Progenitor cell of endocrine pancreas (in vitro differentiated cells): ENCODE measurements at regions not wholly inside any gene's neighbourhood (a gene's known extent, or its start where the extent isn't known, plus 50 kb on each side); places are given as distances from the start of the nearest gene placed in this dataset.

ENCODE experiments used
- DNase-seq: peaks from one replicate; pipeline ENCODE4 v3.0.0; 2021; ENCODE audit warnings: low spot score; ENCODE audit not compliant: unreplicated experiment
- H3K27ac Mint-ChIP-seq: 2 replicates; pipeline ENCODE4 v1.8.0; 2021; ENCODE audit warnings: mild to moderate bottlenecking, moderate library complexity, mixed read lengths
- H3K27me3 Mint-ChIP-seq: 2 replicates; pipeline ENCODE4 v1.8.0; 2021; ENCODE audit warnings: mixed read lengths
- H3K36me3 Mint-ChIP-seq: 2 replicates; pipeline ENCODE4 v1.8.0; 2022; ENCODE audit warnings: mixed read lengths; ENCODE audit not compliant: insufficient read depth
- H3K4me1 Mint-ChIP-seq: 2 replicates; pipeline ENCODE4 v1.8.0; 2021; ENCODE audit warnings: low read depth, mixed read lengths
- H3K4me3 Mint-ChIP-seq: 2 replicates; pipeline ENCODE4 v1.8.0; 2021; ENCODE audit warnings: low read depth, mild to moderate bottlenecking, moderate library complexity, mixed read lengths
- H3K9me3 Mint-ChIP-seq: 2 replicates; pipeline ENCODE4 v1.8.0; 2021; ENCODE audit warnings: low read depth, mixed read lengths
- TF ChIP-seq, protein P1 (sequence below): fragments of 200-600 bp; sonication (generic); IDR thresholded peaks from one replicate; pipeline ENCODE4 v1.5.0; 2021; ENCODE audit warnings: antibody characterized with exemption, mild to moderate bottlenecking; ENCODE audit not compliant: unreplicated experiment

DNA sequence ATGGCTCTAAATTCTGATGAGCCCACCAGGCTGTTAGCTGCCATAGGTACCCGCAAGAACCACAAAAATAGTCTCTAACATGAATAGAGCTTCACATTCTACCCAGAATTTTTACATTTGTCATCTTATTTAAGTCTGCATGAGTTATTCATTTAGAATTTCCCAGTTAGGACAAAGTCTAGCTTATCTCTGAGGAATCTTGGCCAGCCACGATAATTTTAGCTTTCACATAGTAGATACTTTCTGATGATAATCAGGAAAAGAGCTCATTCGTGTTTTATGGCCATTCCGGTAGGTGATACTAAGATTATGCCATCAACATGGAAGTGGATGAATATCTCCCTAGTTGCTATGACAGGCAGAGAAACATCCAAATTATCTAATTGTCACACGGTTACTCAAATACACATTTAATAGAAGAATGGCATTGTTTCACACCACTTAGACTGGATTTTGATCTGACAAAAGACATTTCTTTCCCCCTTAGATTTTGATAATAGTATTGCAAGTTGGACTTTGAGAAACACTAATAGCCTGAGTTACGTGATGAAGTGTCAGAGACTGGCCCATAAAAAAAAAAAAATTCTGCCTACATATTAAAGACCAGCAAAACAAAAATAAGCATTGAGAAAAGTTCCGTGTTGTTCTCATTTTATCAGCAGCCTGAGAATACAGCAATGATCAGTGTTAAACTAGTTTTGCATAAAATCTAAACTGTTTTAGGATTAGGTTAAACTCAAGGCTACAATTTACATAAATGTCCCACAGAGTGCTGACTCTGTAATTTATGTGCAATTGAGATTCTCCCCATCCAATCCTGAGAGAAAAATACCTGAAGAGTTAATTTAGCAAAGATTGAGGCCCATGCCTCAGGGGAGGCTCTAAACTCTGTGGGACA is 397.5 kb upstream of the ARID1B start:
- TF ChIP-seq, protein P1, sequence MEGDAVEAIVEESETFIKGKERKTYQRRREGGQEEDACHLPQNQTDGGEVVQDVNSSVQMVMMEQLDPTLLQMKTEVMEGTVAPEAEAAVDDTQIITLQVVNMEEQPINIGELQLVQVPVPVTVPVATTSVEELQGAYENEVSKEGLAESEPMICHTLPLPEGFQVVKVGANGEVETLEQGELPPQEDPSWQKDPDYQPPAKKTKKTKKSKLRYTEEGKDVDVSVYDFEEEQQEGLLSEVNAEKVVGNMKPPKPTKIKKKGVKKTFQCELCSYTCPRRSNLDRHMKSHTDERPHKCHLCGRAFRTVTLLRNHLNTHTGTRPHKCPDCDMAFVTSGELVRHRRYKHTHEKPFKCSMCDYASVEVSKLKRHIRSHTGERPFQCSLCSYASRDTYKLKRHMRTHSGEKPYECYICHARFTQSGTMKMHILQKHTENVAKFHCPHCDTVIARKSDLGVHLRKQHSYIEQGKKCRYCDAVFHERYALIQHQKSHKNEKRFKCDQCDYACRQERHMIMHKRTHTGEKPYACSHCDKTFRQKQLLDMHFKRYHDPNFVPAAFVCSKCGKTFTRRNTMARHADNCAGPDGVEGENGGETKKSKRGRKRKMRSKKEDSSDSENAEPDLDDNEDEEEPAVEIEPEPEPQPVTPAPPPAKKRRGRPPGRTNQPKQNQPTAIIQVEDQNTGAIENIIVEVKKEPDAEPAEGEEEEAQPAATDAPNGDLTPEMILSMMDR: no peak
- Mint-ChIP-seq H3K9me3 (no peaks in the 10 kb centered on the region), H3K27ac (no peak overlapping the region), H3K36me3 (no peaks in the 10 kb centered on the region), H3K4me1 (no peaks in the 10 kb centered on the region), H3K27me3 (no peaks in the 10 kb centered on the region), H3K4me3 (no peak overlapping the region)
- no peak for DNase-seq

DNA sequence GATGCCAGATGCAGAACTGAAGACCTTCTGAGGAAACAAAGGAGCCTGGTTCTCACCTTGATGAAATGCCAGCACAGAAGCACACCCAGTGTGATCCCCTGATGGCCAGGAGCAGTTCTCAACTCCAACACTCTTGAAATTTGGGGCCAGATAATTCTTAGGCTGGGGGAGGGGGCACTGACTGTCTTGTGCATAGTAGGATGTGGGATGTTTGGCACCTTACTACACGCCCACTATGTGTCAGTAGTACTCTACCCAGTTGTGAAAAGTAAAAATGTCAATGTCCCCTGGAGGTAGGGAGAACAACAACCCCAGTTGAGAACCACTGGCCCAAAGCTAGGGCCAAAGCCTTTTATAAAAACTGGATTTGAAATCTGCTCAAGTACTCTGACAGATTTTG is 398.3 kb upstream of the ARID1B start:
- no peaks in the 10 kb centered on the region for H3K4me1 Mint-ChIP-seq
- TF ChIP-seq, protein P1: no peak
- no peak for DNase-seq
- no peak overlapping the region for H3K4me3 Mint-ChIP-seq
- H3K9me3 Mint-ChIP-seq: no peaks in the 10 kb centered on the region
- H3K27ac Mint-ChIP-seq: no peak overlapping the region
- no peaks in the 10 kb centered on the region for H3K36me3 Mint-ChIP-seq
- no peaks in the 10 kb centered on the region for H3K27me3 Mint-ChIP-seq

DNA sequence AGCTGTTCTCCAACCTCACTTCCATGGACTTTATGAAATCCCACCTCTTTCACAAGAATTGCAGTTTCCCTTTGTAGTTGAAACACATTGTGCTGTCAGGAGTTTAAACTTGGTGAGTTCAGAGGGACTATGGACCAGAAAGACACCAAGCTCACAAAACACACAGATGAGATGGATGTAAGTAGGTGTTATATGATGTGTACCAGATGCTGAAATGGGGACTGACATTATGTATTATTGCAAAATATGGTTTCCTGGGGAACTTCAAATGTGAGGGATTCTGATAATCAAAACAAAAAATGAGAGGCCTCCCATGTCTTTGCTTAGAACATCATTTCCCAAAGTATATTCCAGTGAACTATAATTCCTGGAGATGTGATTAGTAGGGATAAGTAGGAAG is 401.1 kb upstream of the ARID1B start:
- DNase-seq: no peak
- no peaks in the 10 kb centered on the region for H3K4me1 Mint-ChIP-seq
- H3K27ac Mint-ChIP-seq: no peak overlapping the region
- H3K9me3 Mint-ChIP-seq: no peaks in the 10 kb centered on the region
- no peaks in the 10 kb centered on the region for H3K36me3 Mint-ChIP-seq
- TF ChIP-seq, protein P1: no peak
- no peak overlapping the region for H3K4me3 Mint-ChIP-seq
- no peaks in the 10 kb centered on the region for H3K27me3 Mint-ChIP-seq

DNA sequence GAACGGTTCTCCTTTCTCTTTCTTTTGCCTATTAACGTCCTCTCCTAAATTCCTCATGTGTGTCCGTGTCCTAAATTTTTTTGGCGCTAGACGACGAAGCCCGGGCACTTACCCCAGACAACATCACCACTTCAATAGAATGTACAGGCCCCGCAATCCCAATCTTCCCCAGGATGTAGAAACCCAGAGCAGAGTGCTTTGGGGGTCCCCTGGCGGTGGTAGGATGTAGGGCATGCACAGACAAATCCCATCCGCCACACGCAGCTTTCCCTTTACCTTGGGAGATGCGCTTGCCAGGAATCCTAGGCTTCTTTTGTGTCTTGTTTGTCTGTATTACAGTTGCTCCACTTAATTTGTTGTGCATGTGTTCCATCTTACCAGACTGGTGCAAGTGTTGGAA is 417.3 kb upstream of the ARID1B start:
- H3K4me1 Mint-ChIP-seq: no peaks in the 10 kb centered on the region
- no peak for DNase-seq
- H3K4me3 Mint-ChIP-seq: no peak overlapping the region
- H3K27me3 Mint-ChIP-seq: no peaks in the 10 kb centered on the region
- H3K36me3 Mint-ChIP-seq: no peaks in the 10 kb centered on the region
- peaks cover 11% of the 10 kb centered on the region for H3K9me3 Mint-ChIP-seq
- TF ChIP-seq, protein P1: no peak
- no peak overlapping the region for H3K27ac Mint-ChIP-seq

DNA sequence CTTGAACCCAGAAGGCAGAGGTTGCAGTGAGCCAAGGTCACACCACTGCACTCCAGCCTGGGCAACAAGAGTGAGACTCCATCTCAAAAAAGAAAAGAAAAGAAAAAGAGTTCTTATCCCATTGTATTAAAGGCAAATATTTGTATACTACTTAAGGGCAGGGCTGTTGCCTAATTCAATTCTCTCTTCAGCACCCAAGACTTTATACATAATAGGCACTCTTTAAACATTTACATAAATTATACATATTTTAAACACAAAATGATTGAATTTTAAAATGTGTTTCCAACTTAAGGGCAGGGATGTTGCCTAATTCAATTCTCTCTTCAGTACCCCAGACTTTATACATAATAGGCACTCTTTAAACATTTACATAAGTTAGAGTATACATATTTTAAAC is 424.3 kb upstream of the ARID1B start:
- H3K27ac Mint-ChIP-seq: no peak overlapping the region

More for the DNA sequence above, 424.3 kb upstream of the ARID1B start:
- H3K27me3 Mint-ChIP-seq: no peaks in the 10 kb centered on the region
- no peaks in the 10 kb centered on the region for H3K9me3 Mint-ChIP-seq
- DNase-seq: no peak
- H3K4me1 Mint-ChIP-seq: peaks cover 2% of the 10 kb centered on the region
- H3K36me3 Mint-ChIP-seq: no peaks in the 10 kb centered on the region
- TF ChIP-seq, protein P1: no peak
- H3K4me3 Mint-ChIP-seq: no peak overlapping the region
